NCI-H146 (cell line): ENCODE measurements at regions not wholly inside any gene's neighbourhood (a gene's known extent, or its start where the extent isn't known, plus 50 kb on each side); places are given as distances from the start of the nearest gene placed in this dataset.

Experiments
- DNase-seq: peaks from one replicate; lab custom pipeline; 2025; lab: John Stamatoyannopoulos, UW

DNA sequence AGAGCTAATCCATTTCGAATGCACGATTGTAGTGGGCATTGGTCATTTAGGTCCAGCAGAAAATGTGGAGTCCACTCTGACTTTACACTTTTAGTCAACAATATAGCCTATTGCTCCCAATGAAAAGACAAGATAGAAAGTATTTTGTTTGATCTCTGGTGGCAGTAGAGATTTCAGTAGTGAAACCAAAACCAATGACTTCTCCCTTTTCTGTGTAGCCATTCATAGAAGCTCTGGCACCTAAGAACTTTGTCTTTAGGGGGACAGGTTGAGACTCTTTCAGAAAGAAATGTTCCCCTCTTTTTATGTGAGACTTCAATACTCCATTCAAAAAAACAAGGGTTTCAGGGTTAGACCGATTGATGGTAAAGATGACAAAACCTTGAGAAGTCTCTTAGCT is 510.8 kb upstream of the POU3F2 start:
- no peak for DNase-seq

DNA sequence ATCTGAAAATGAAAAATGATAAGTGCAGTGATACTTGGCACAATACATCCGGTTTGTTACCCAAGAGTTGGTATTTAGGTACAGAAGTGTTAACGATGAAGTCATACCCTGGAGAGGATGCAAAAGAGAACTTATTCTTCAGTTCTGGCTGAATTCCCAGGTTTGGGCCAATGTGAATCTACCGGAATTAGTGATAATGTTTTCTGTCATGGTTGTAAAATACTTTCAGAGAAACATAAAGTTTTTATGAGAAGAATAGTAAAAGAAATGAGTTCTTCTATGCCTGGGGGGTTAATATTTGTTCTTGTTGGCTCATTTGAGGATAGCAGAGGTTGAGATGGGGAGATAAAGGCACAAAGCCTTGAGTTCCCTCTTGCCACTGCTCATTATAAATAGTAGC is 509.9 kb upstream of the POU3F2 start:
- DNase-seq = no peak

DNA sequence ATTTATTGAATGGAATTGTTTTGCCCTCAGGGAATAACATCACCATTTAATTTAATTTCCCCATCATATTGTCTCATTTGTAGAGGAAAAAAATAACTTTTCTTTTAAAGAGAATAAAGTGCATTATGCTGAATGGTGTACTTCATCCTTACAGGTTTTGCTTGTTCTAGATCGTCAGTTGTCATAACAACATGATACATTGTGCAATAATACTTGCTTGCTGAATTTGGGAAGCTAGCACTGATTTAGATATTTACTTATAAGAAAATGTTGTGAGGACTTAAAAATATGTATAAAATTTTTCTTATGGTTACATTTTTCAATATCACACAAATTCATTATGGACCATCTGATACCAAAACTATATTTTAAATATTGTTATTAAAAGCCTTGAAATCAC is 509.0 kb upstream of the POU3F2 start:
- no peak for DNase-seq

DNA sequence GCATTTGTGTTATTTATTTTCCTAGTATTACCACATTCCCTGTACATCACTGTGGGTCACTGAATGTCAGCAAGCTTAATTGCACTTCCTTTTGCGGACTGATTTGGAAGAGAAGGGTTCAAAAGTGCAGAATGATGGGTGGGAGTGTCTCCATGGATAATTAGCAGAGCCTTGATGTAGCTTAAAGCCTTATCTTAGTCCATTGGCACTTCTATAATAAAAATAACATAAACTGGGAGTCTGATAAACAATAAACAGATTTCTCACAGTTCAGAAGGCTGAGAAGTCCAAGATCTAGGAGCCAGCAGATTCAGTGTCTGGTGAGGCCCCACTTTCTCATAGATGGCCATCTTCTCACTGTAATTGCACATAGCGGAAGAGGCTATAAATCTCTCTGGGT is 501.1 kb upstream of the POU3F2 start:
- no peak for DNase-seq

DNA sequence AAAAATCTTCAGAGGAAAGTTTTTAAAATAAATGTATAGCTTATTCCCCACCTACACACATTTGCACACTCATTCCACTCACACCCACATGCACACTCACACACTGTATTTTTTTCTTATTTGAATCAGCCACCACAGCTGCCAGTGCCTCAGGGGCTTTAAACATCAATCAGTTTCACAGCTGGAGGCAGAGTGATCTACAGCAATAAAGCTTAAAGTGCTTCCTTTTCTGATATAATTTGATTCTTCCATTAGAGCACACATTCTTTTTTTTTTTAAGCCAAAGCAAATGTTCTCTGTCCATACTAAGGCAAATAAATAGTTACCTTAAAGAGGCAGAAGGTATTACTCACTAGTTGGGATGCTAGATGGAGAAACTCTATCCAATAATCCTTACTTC is 498.8 kb upstream of the POU3F2 start:
- peak; percentile 91 for DNase-seq

DNA sequence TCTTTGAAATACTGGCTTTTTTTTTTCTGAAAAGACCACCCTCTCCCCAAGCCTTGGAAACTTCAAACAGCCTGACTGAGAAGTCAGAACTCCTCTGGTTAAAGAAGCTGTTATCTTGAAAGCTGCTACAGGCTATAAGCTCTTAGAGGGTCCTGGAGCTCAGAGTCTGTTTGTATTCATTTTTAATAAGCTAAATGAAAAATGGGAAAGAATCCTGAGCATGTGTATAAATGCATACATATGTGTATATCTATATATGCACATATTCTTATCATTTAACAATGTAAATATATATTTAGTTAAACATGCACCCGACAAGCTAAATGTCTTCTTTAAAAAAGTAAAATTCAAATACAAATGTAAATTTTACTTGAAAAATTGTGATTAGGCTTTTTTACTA is 494.9 kb upstream of the POU3F2 start:
- no peak for DNase-seq

DNA sequence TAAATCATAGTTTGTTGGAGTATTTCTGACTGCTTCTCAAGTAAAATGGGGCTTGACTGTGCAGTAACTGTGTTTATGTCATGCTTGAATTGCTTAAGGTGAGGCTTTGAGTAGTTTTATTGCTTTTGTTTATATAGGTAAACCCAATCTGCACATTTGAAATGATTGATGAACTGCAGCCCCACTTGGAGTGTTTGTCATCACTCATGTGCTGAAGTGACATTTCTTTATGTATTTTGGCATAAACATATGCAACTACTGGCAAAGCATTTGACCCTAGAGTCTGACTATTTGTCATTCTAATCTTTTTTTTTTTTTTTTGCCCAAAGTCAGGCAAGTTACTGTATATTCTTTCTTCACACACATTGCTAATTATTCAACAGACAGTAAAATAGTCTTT is 491.4 kb upstream of the POU3F2 start:
- no peak for DNase-seq

DNA sequence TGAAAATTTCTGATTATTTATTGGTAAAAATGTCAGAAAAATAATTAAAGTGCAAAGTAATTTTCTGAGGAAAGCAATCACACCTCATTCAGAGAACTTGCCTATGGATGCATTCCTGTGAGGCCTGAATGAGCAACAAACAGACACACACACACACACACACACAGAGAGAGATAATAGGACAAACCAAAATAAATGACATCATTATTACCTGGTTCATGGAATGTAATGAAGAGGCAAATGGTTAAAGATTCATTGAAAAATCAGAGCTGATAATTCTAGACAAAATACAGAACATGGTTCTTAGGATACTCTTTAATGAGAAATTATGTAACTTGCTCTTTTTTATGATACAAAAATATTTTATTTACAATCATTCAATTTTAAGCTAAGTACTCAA is 490.6 kb upstream of the POU3F2 start:
- no peak for DNase-seq

DNA sequence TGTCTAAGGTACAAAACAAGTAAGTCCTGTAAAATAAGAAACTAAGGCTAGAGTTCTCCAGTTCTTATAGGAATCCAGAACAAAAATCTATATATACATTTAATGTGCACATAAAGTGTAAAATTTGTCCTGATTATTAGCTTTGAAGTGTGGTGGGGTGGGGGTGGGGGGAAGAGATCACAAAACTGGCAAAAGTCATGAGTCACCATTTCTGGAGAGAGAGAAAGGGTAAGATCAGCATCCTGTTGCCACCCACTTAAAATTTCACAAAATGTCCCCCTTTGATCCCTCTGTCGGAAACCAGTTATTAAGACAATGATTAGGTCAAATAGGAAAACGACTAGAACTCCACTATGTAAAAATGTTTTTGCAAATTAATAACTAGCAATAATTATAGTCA is 482.0 kb upstream of the POU3F2 start:
- DNase-seq = no peak

DNA sequence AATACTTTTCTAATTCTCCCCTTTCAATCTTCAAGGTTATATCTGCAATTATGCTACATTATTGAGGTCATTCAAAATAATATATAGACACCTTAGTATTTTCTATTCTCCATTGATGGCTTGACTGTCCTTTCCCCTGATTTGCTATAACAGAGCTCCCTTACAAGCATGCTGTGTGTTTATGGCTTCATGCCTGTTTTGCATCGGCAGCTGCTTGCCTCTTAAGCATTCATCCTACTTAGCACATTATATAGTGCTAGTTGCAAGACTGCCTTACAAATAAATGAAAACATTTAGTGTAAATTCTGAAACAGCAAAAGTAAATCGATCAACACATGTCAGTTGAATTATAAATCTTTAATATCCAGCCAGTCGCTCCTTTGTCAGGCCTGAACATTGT is 476.2 kb upstream of the POU3F2 start:
- no peak for DNase-seq

DNA sequence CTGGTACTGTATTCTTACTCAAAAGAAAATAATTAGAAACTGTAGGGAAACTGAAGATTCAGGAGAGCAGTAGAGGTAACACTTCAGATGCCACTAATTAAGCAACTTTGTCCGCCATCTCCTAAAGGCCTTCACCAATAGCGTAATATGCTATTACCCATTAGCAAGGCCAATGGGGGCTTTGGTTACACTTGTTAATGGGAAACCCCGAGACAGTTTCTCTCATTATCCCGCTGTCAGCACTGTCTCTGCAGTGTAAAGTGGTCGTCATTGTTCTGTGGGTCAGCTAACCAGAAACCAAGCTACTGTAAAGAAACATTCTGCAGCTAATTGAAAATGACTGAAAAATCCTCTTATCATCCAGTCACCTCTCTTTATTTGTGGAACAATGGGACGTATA is 468.0 kb upstream of the POU3F2 start:
- DNase-seq = no peak

DNA sequence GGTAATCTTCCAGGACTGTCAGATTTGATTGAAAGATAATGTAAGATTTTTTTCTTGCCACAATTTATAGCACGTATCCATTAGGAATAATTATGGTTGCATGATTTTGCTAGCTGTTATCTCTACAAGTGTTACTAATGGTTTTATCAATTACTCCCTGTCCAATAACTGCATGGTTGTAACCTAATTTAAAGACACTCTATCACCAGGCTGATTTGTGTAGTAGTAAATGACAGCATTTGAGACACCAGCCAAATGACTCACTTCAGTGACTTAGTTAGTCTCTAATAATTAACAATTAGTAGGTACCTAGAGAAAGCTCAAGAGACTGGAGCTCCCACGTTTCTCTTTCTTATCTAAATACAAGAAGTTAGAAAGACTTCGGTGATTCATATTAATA is 453.8 kb upstream of the POU3F2 start:
- no peak for DNase-seq

DNA sequence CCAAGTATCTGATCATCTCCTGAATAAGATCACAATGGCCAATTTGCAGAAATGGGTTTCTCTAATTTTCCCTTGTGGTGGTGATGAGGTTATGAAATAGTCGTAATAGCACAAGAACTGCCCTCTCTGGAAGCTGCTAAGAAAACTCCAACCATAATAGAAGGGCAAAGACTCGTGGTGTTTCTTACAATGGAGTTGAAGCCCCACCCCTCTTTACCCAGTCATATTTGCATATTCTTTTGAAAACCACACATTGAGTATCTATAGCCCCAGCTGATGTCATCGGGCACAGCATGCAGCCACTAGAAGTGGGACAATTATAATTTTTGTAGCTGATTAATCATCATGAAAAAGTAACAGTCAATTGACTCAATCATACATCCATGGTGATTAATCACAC is 452.1 kb upstream of the POU3F2 start:
- DNase-seq = peak; percentile 49

DNA sequence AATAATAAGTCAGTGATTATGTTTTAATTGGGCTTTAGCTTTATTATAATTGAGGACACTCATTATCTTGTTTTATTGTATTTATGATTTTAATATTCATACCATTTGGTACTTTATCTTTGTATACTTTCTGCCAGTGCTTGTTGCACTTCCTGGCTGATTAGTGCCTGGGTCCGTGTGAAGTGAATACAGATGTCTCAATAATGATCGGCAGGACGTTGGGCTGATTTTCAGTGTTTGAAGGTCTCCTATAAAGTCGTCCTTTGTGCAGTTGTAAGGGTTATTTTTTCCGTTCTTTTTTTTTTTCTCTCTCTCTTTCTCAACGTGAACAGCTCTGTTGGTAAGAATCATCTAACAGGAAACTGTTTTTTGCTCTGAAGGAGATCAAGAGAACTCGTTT is 450.0 kb upstream of the POU3F2 start:
- peak; percentile 35 for DNase-seq

DNA sequence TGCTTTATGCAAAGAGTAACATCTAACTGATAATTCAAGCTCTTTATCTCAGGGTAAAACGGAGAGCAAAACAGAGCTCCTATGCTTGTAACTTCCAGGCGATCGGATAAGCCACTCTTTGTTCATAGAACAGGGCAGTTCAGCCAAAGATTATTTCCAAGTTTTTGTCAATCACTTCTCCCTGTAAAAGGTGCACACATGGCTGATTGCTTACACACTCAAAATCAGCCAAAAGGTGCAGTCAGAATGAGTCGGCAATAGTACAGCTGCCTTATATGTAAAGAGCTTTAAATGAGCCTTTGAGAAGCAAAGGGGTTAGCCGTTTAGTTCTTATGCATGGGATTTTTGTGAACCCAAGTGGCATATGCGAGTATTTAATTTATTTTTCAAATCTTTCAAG is 449.6 kb upstream of the POU3F2 start:
- DNase-seq = peak; percentile 32

DNA sequence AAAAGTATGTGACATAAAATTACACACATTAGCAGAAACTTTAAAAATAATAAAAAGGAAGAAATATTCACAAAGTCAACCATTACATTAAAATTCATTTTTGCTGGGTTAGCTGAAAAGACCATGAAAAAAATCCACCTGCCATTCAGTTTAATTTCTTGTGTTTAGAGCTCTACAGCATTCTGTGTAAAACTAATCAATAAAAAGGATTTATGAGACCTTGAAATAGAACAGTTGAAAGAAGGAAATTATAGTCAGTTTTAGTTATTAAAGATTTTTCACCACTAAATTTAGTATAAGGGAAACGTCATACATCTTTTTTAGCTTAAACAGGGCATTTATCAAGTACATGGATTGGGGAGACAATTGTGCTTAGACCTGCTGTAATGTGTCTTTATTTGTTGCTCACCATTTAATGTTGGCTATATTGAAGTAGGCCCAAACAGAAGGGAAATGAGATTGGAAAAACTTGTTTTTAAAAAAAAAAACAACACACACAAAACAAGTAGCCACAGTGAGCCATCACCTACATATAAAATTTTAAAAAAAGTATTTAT is 438.7 kb upstream of the POU3F2 start:
- DNase-seq = no peak

DNA sequence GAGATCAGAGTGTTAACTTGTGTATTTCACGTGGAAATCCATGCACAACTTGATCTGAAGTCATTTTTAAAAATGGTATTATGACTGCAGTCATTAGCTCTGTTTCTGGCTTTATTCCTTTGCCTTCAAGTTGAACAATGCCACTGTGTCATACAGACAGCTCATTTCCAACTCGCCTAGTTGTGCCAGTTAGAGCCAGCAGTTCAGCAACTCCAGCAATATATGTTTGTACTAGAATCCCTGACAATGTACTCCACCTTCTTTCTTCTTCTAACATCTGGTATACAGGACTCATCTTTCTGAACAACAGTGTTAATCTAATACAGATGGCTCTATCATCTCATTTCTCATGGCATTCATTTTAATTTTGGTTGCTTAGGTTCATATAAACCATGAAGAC is 418.3 kb upstream of the POU3F2 start:
- DNase-seq = peak; percentile 5

DNA sequence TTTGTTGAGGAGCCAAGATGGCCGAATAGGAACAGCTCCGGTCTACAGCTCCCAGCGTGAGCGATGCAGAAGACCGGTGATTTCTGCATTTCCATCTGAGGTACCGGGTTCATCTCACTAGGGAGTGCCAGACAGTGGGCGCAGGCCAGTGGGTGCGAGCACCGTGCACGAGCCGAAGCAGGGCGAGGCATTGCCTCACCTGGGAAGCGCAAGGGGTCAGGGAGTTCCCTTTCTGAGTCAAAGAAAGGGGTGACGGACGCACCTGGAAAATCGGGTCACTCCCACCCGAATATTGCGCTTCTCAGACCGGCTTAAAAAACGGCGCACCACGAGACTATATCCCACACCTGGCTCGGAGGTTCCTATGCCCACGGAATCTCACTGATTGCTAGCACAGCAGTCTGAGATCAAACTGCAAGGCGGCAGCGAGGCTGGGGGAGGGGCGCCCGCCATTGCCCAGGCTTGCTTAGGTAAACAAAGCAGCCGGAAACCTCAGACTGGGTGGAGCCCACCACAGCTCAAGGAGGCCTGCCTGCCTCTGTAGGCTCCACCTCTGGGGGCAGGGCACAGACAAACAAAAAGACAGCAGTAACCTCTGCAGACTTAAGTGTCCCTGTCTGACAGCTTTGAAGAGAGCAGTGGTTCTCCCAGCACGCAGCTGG is 417.7 kb upstream of the POU3F2 start:
- DNase-seq = peak; percentile 40

DNA sequence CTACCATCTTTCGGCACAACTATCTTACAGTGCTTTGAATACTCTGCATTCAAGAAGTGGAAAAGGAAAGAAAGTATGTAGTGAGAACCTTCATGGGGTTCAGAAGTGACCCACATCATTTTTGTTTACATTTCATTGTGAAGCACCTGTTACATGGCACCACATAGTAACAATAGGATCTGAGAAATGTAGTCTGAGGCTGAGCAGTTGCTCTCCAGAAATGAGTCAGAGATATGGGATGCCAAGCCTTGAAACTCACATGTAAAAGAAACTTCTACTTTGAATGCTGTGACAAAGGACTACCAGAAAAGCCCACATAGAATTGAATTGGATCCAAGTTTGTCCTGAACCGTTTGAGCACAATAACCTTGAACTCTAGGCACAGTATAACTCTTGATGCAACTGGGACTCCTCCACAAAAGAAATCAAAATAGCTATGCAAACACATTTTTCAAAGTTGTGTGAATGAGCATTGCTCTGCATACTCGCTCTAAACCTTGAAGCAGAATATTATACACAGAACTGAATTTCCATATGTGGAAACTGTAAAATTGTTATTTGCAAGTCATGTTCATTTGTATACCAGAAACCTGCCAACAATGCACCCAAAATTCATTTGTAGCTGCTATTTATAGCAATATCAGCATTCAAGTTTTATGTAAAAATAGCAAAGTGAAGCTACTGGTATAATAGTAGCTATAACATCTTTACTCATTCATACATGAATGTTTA is 400.9 kb upstream of the POU3F2 start:
- DNase-seq = no peak

DNA sequence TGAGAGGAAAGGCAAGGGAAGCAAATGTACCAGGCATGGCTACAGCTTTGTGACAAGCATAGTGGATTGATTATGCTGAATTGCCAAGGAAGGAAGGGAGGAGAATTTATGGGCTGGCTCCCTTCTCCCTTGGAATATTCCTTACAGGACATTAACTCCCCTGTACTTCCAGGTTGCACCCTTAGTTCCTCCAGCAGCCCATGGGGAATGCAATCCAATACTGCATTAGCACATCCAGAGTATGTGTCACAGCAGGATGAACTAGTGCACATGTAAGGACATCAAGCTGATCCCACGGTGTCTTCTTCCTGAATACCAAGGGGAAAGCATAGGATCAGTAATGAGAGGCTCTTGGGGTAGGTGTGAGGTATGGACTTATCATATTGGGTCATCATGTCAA is 390.7 kb upstream of the POU3F2 start:
- no peak for DNase-seq

DNA sequence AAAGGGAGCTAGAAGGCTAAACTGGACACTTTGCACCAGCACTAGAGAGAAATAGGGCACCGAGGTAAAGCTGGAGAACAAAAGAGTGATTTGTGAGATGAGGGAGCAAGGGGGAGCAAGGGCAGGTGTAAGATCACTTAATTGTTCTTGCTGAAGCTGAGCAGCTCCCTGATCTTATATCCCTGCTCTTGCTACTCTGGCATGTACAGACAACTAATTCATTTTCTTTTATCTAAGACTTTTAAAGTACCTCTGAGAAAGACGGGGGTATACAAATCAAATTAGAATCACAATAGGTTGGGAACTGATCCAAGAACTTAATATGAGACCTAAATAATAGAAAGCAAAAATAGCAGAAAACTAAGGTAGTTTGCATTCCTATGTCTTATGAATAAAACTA is 381.7 kb upstream of the POU3F2 start:
- DNase-seq = peak; percentile 25

DNA sequence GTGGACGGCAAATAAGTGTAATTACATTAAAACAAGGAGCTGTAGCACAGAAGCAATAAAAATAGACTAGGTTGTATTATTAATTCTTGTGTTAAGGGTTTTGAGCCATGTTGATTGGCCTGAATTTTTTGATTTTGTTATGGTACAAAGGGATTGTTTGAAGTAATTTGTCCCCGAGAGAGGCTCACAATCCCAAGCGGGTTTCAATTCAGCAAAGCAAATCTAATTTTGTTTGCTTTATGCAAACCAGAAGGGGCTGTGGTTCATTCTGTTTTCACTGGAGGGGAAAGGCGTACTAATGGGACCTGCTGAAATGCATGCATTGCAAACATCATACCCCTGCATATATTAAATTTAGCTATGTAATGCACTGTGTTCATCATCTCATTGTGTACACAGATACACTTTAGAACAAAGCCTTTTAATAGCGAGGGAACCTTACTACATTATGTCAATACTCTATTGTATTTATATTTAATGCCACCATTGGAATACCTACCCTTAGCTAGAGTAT is 379.5 kb upstream of the POU3F2 start:
- no peak for DNase-seq

DNA sequence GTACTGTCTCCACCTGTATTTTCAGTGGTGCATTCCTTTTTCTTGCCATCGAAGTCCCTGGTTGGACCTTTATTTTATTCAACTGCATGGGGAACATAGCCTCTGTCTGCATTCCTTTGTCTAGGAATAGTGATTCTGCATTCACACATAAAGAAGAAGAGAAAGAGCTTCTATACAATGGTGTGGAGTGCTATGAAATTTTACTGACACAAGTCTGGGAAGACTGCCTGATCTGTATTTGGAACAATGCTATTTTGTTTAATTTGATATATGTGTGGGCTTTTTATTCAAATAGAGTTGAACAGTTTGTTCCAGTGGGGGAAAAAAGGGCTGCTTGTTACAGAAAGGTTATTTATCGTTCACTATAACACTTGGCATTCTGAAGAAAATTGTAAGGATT is 375.7 kb upstream of the POU3F2 start:
- DNase-seq = no peak
